ENCODE measurements at regions not wholly inside any gene's neighbourhood (a gene's known extent, or its start where the extent isn't known, plus 50 kb on each side); places are given as distances from the start of the nearest gene placed in this dataset.

GRCh38 chr5:18888821-18889220 is 1099.2 kb downstream of the CDH18 start:
- no peak for ATAC-seq
- no peak for TF ChIP-seq TOX (CRISPR knock-in tag; IDR thresholded peaks at IDR 0.05; ENCODE audit: borderline replicate concordance)
- no peak for TF ChIP-seq ZNF565 (CRISPR knock-in tag; conservative IDR thresholded peaks at IDR 0.05; ENCODE audit: low read depth)
- TF ChIP-seq BACH2 (CRISPR knock-in tag; IDR thresholded peaks at IDR 0.05; ENCODE audit: borderline replicate concordance): no peak
- TF ChIP-seq RARB (CRISPR knock-in tag; IDR thresholded peaks at IDR 0.05): no peak
- TF ChIP-seq ISL1 (CRISPR knock-in tag; IDR thresholded peaks at IDR 0.05): no peak
- no peak for TF ChIP-seq ARNTL (CRISPR knock-in tag; IDR thresholded peaks at IDR 0.05; ENCODE audit: borderline replicate concordance, low read depth)
- no peak for TF ChIP-seq ZC3H10 (CRISPR knock-in tag; IDR thresholded peaks at IDR 0.05)
- no peak for TF ChIP-seq OSR1 (CRISPR knock-in tag; IDR thresholded peaks at IDR 0.05)
- TF ChIP-seq PPARA (CRISPR knock-in tag; IDR thresholded peaks at IDR 0.05; ENCODE audit: borderline replicate concordance): no peak
- TF ChIP-seq PATZ1 (CRISPR knock-in tag; IDR thresholded peaks at IDR 0.05; ENCODE audit: borderline replicate concordance): no peak
- no peak for TF ChIP-seq ZNF8 (CRISPR knock-in tag; IDR thresholded peaks at IDR 0.05)
- TF ChIP-seq ZFP3 (CRISPR knock-in tag; IDR thresholded peaks at IDR 0.05): no peak
- TF ChIP-seq ZFP30 (CRISPR knock-in tag; IDR thresholded peaks at IDR 0.05): no peak

DNA sequence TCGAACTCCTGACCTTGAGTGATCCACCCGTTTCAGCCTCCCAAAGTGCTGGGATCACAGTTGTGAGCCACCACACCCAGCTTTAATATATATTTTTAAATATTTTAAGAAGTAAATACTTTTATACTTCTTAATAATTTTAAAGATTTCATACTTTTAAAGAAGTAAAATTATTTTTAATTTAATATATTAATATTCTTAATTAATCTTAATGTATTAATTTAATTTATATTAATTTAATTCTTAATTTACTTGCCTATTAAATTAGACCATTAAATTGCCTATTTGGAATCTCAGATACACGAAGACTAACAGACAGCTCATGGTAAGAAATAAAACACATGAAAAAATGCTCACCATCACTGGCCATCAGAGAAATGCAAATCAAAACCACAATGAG is 1087.4 kb downstream of the CDH18 start:
- no peak for ATAC-seq
- TF ChIP-seq PPARA (CRISPR knock-in tag; IDR thresholded peaks at IDR 0.05; ENCODE audit: borderline replicate concordance) (no peak), SNAI2 (CRISPR knock-in tag; IDR thresholded peaks at IDR 0.05) (no peak), ZFP3 (CRISPR knock-in tag; IDR thresholded peaks at IDR 0.05) (no peak), ZNF565 (CRISPR knock-in tag; conservative IDR thresholded peaks at IDR 0.05; ENCODE audit: low read depth) (no peak), TOX (CRISPR knock-in tag; IDR thresholded peaks at IDR 0.05; ENCODE audit: borderline replicate concordance) (no peak), ZC3H10 (CRISPR knock-in tag; IDR thresholded peaks at IDR 0.05) (no peak), ESRRG (CRISPR knock-in tag; IDR thresholded peaks at IDR 0.05) (no peak), CREB5 (CRISPR knock-in tag; IDR thresholded peaks at IDR 0.05; ENCODE audit: low read depth) (no peak), GLIS3 (CRISPR knock-in tag; IDR thresholded peaks at IDR 0.05) (no peak), PATZ1 (CRISPR knock-in tag; IDR thresholded peaks at IDR 0.05; ENCODE audit: borderline replicate concordance) (no peak), ZNF70 (CRISPR knock-in tag; IDR thresholded peaks at IDR 0.05) (no peak), BACH2 (CRISPR knock-in tag; IDR thresholded peaks at IDR 0.05; ENCODE audit: borderline replicate concordance) (no peak), ZFP30 (CRISPR knock-in tag; IDR thresholded peaks at IDR 0.05) (no peak), RARB (CRISPR knock-in tag; IDR thresholded peaks at IDR 0.05) (no peak)

- no peak for TF ChIP-seq PATZ1 (CRISPR knock-in tag; IDR thresholded peaks at IDR 0.05; ENCODE audit: borderline replicate concordance)
- no peak for TF ChIP-seq OSR1 (CRISPR knock-in tag; IDR thresholded peaks at IDR 0.05)
- no peak for TF ChIP-seq PPARA (CRISPR knock-in tag; IDR thresholded peaks at IDR 0.05; ENCODE audit: borderline replicate concordance)
- TF ChIP-seq CSDC2 (CRISPR knock-in tag; IDR thresholded peaks at IDR 0.05): no peak
- TF ChIP-seq SNAI2 (CRISPR knock-in tag; IDR thresholded peaks at IDR 0.05): no peak
- no peak for TF ChIP-seq TOX (CRISPR knock-in tag; IDR thresholded peaks at IDR 0.05; ENCODE audit: borderline replicate concordance)
- no peak for TF ChIP-seq ZC3H10 (CRISPR knock-in tag; IDR thresholded peaks at IDR 0.05)
- TF ChIP-seq, protein P1, sequence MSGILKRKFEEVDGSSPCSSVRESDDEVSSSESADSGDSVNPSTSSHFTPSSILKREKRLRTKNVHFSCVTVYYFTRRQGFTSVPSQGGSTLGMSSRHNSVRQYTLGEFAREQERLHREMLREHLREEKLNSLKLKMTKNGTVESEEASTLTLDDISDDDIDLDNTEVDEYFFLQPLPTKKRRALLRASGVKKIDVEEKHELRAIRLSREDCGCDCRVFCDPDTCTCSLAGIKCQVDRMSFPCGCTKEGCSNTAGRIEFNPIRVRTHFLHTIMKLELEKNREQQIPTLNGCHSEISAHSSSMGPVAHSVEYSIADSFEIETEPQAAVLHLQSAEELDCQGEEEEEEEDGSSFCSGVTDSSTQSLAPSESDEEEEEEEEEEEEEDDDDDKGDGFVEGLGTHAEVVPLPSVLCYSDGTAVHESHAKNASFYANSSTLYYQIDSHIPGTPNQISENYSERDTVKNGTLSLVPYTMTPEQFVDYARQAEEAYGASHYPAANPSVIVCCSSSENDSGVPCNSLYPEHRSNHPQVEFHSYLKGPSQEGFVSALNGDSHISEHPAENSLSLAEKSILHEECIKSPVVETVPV (CRISPR knock-in tag; IDR thresholded peaks at IDR 0.05): no peak
- no peak for TF ChIP-seq RARB (CRISPR knock-in tag; IDR thresholded peaks at IDR 0.05)
- ATAC-seq: no peak
These were observed 1067.0 kb downstream of the CDH18 start for GRCh38 chr5:18920966-18921365.
